Right lobe of liver (tissue), 4 donors: ENCODE measurements at regions not wholly inside any gene's neighbourhood (a gene's known extent, or its start where the extent isn't known, plus 50 kb on each side); places are given as distances from the start of the nearest gene placed in this dataset.
"Not testable (repeated sequence)": the region's sequence is repeated elsewhere in the genome, so short reads cannot be mapped to it uniquely, and the experiment has no call there.

Source experiments
- POLR2A ChIP-seq: fragments of 450-650 bp; IDR thresholded peaks from one replicate; pipeline ENCODE4 v1.6.1; 2017; ENCODE audit warnings: antibody characterized with exemption, mild to moderate bottlenecking
- TF ChIP-seq, protein P1 (sequence below), 4 donors: fragments of 200-600 bp in 3 of 4; fragments of 450-650 bp in 1 of 4; IDR thresholded peaks; one replicate each; pipeline versions ENCODE4 v1.5.1 to v1.8.0; 2016 to 2022; ENCODE audit warnings: antibody characterized with exemption in 4 of 4, mild to moderate bottlenecking in 2 of 4
- donor health status: DM: no; HTN: no; CAD: no.
- donor health status: DM: no; HTN: no; CAD: no.
- donor health status: DM: no; HTN: yes; CAD: no.

DNA sequence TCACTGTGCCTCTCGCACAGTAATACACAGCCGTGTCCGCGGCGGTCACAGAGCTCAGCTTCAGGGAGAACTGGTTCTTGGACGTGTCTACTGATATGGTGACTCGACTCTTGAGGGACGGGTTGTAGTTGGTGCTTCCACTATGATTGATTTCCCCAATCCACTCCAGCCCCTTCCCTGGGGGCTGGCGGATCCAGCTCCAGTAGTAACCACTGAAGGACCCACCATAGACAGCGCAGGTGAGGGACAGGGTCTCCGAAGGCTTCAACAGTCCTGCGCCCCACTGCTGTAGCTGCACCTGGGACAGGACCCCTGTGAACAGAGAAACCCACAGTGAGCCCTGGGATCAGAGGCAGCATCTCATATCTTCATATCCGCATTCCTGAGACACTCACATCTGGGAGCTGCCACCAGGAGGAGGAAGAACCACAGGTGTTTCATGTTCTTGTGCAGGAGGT is 847.3 kb downstream of the TMEM121 start:
- TF ChIP-seq POLR2A: not testable (repeated sequence)
- TF ChIP-seq, protein P1, sequence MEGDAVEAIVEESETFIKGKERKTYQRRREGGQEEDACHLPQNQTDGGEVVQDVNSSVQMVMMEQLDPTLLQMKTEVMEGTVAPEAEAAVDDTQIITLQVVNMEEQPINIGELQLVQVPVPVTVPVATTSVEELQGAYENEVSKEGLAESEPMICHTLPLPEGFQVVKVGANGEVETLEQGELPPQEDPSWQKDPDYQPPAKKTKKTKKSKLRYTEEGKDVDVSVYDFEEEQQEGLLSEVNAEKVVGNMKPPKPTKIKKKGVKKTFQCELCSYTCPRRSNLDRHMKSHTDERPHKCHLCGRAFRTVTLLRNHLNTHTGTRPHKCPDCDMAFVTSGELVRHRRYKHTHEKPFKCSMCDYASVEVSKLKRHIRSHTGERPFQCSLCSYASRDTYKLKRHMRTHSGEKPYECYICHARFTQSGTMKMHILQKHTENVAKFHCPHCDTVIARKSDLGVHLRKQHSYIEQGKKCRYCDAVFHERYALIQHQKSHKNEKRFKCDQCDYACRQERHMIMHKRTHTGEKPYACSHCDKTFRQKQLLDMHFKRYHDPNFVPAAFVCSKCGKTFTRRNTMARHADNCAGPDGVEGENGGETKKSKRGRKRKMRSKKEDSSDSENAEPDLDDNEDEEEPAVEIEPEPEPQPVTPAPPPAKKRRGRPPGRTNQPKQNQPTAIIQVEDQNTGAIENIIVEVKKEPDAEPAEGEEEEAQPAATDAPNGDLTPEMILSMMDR (IDR thresholded peaks at IDR 0.05): not testable (repeated sequence)
